ENCODE measurements at regions not wholly inside any gene's neighbourhood (a gene's known extent, or its start where the extent isn't known, plus 50 kb on each side); places are given as distances from the start of the nearest gene placed in this dataset.

- intact Hi-C loops (cut with micrococcal nuclease; ENCODE audit: unreplicated experiment), result no loop called here
- Mint-ChIP-seq H3K4me1 (ENCODE audit: low read depth, unreplicated experiment) (no peaks in the 10 kb centered on the region), H3K27ac (ENCODE audit: unreplicated experiment) (no peak overlapping the region), H3K4me3 (ENCODE audit: unreplicated experiment) (no peak overlapping the region), H3K36me3 (ENCODE audit: insufficient read depth, unreplicated experiment) (no peaks in the 10 kb centered on the region), H3K27me3 (ENCODE audit: insufficient read depth, unreplicated experiment) (peaks cover 8% of the 10 kb centered on the region), H3K9me3 (ENCODE audit: unreplicated experiment) (no peaks in the 10 kb centered on the region)
- BruUV-seq (replicated peaks), result no TSS peak
- H3K9me3 ChIP-seq, result no peaks in the 10 kb centered on the region
- POLR2A ChIA-PET, result interaction anchor here (0.5 kb wide), 1 partner anchor 327 kb away, joined by 6 read pairs; no protein-coding TSS in a partner anchor
- CTCF ChIA-PET, result no interaction called here
- DNase-seq, result no peak
- TF ChIP-seq CTCF (IDR thresholded peaks at IDR 0.05; ENCODE audit: insufficient read depth in 1 of 2, low read depth in 1 of 2, low read length in 1 of 2, severe bottlenecking in 1 of 2, unreplicated experiment in 1 of 2), result no peak
- no peaks in the 10 kb centered on the region for H3K4me1 ChIP-seq
- no peaks in the 10 kb centered on the region for H3K27me3 ChIP-seq (replicated peaks; ENCODE audit: control insufficient read depth, insufficient read depth, low read length)
- no peaks in the 10 kb centered on the region for H3K36me3 ChIP-seq (ENCODE audit: control insufficient read depth, insufficient read depth, low read length)
- H3K4me3 ChIP-seq (ENCODE audit: low read depth, low read length), result no peak overlapping the region
Measured at GRCh38 chr4:89410687-89411086, 103.1 kb upstream of the GPRIN3 start.

- ChIA-PET CTCF (no interaction called here), POLR2A (no interaction called here)
- Mint-ChIP-seq H3K4me3 (ENCODE audit: unreplicated experiment) (no peak overlapping the region), H3K27me3 (ENCODE audit: insufficient read depth, unreplicated experiment) (peaks cover 3% of the 10 kb centered on the region), H3K4me1 (ENCODE audit: low read depth, unreplicated experiment) (no peaks in the 10 kb centered on the region), H3K36me3 (ENCODE audit: insufficient read depth, unreplicated experiment) (no peaks in the 10 kb centered on the region), H3K27ac (ENCODE audit: unreplicated experiment) (no peak overlapping the region), H3K9me3 (ENCODE audit: unreplicated experiment) (no peaks in the 10 kb centered on the region)
- Histone ChIP-seq H3K4me3 (ENCODE audit: low read depth, low read length) (no peak overlapping the region), H3K9me3 (no peaks in the 10 kb centered on the region), H3K4me1 (no peaks in the 10 kb centered on the region), H3K27me3 (replicated peaks; ENCODE audit: control insufficient read depth, insufficient read depth, low read length) (no peaks in the 10 kb centered on the region), H3K36me3 (ENCODE audit: control insufficient read depth, insufficient read depth, low read length) (no peaks in the 10 kb centered on the region)
- intact Hi-C loops (cut with micrococcal nuclease; ENCODE audit: unreplicated experiment), result no loop called here
- no peak for DNase-seq
- TF ChIP-seq CTCF (IDR thresholded peaks at IDR 0.05; ENCODE audit: insufficient read depth in 1 of 2, low read depth in 1 of 2, low read length in 1 of 2, severe bottlenecking in 1 of 2, unreplicated experiment in 1 of 2), result no peak
- BruUV-seq (replicated peaks), result no TSS peak
Measured at GRCh38 chr4:89404530-89404929, 96.9 kb upstream of the GPRIN3 start.

GRCh38 chr4:89403826-89404225 is 96.2 kb upstream of the GPRIN3 start:
- DNase-seq, result no peak
- no peaks in the 10 kb centered on the region for H3K4me1 ChIP-seq
- intact Hi-C loops (cut with micrococcal nuclease; ENCODE audit: unreplicated experiment), result no loop called here
- POLR2A ChIA-PET, result no interaction called here
- CTCF ChIA-PET, result no interaction called here
- H3K36me3 ChIP-seq (ENCODE audit: control insufficient read depth, insufficient read depth, low read length), result no peaks in the 10 kb centered on the region
- Mint-ChIP-seq H3K9me3 (ENCODE audit: unreplicated experiment) (no peaks in the 10 kb centered on the region), H3K4me3 (ENCODE audit: unreplicated experiment) (no peak overlapping the region), H3K36me3 (ENCODE audit: insufficient read depth, unreplicated experiment) (no peaks in the 10 kb centered on the region), H3K27ac (ENCODE audit: unreplicated experiment) (no peak overlapping the region), H3K4me1 (ENCODE audit: low read depth, unreplicated experiment) (no peaks in the 10 kb centered on the region), H3K27me3 (ENCODE audit: insufficient read depth, unreplicated experiment) (no peaks in the 10 kb centered on the region)
- no peak for TF ChIP-seq CTCF (IDR thresholded peaks at IDR 0.05; ENCODE audit: insufficient read depth in 1 of 2, low read depth in 1 of 2, low read length in 1 of 2, severe bottlenecking in 1 of 2, unreplicated experiment in 1 of 2)
- BruUV-seq (replicated peaks), result no TSS peak
- H3K27me3 ChIP-seq (replicated peaks; ENCODE audit: control insufficient read depth, insufficient read depth, low read length), result no peaks in the 10 kb centered on the region
- no peaks in the 10 kb centered on the region for H3K9me3 ChIP-seq
- no peak overlapping the region for H3K4me3 ChIP-seq (ENCODE audit: low read depth, low read length)
